ENCODE measurements at regions not wholly inside any gene's neighbourhood (a gene's known extent, or its start where the extent isn't known, plus 50 kb on each side); places are given as distances from the start of the nearest gene placed in this dataset.

- no peak for TF ChIP-seq POLR2AphosphoS5 (IDR thresholded peaks at IDR 0.05)
- TF ChIP-seq CTCF (IDR thresholded peaks at IDR 0.05), result no peak
- no peak for TF ChIP-seq POLR2A (IDR thresholded peaks at IDR 0.05)
These were observed 125.3 kb downstream of the WIF1 start for GRCh38 chr12:64995816-64996215.
